ENCODE measurements at regions not wholly inside any gene's neighbourhood (a gene's known extent, or its start where the extent isn't known, plus 50 kb on each side); places are given as distances from the start of the nearest gene placed in this dataset.

- Histone ChIP-seq H3K4me1 (ENCODE audit: control insufficient read depth, extremely low read depth, insufficient read depth, low read length) (no peaks in the 10 kb centered on the region), H3K9me1 (ENCODE audit: control insufficient read depth, extremely low read depth, insufficient read depth, low read length) (no peaks in the 10 kb centered on the region), H3K9me3 (ENCODE audit: control insufficient read depth, low read depth, low read length) (peaks cover 3% of the 10 kb centered on the region), H3K27ac (ENCODE audit: control insufficient read depth, insufficient read depth, low read length) (no peak overlapping the region), H3K4me3 (ENCODE audit: control insufficient read depth in 2 of 3, extremely low read depth in 1 of 3, insufficient read depth in 2 of 3, low read depth in 1 of 3, low read length in 3 of 3) (no peak overlapping the region), H3K79me2 (ENCODE audit: control insufficient read depth, insufficient read depth, low read length) (no peaks in the 10 kb centered on the region), H2AFZ (ENCODE audit: control insufficient read depth, low read length) (no peak overlapping the region), H3K27me3 (ENCODE audit: control insufficient read depth, extremely low read depth, insufficient read depth, low read length) (peaks cover 9% of the 10 kb centered on the region), H3K36me3 (ENCODE audit: control insufficient read depth in 2 of 2, extremely low read depth in 1 of 2, insufficient read depth in 2 of 2, low read length in 2 of 2) (no peaks in the 10 kb centered on the region), H3K9ac (ENCODE audit: control insufficient read depth, extremely low read depth, insufficient read depth, low read length) (no peak overlapping the region), H4K20me1 (ENCODE audit: control insufficient read depth, extremely low read depth, insufficient read depth, low read length) (no peaks in the 10 kb centered on the region), H3K4me2 (ENCODE audit: control insufficient read depth, extremely low read depth, insufficient read depth, low read depth, low read length) (no peak overlapping the region)
- dilution Hi-C loops (cut with MboI; ENCODE audit: extremely low pct_ligation_motif_present, low sequenced_read_pairs), result no loop called here
- TF ChIP-seq, protein P1, sequence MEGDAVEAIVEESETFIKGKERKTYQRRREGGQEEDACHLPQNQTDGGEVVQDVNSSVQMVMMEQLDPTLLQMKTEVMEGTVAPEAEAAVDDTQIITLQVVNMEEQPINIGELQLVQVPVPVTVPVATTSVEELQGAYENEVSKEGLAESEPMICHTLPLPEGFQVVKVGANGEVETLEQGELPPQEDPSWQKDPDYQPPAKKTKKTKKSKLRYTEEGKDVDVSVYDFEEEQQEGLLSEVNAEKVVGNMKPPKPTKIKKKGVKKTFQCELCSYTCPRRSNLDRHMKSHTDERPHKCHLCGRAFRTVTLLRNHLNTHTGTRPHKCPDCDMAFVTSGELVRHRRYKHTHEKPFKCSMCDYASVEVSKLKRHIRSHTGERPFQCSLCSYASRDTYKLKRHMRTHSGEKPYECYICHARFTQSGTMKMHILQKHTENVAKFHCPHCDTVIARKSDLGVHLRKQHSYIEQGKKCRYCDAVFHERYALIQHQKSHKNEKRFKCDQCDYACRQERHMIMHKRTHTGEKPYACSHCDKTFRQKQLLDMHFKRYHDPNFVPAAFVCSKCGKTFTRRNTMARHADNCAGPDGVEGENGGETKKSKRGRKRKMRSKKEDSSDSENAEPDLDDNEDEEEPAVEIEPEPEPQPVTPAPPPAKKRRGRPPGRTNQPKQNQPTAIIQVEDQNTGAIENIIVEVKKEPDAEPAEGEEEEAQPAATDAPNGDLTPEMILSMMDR (optimal IDR thresholded peaks at IDR 0.05 in 1 of 3, IDR thresholded peaks at IDR 0.05 in 1 of 3, conservative IDR thresholded peaks at IDR 0.05 in 1 of 3; ENCODE audit: extremely low read depth in 1 of 3, insufficient read depth in 2 of 3, low read length in 3 of 3), result no peak
- no peak for TF ChIP-seq EZH2 (IDR thresholded peaks at IDR 0.05; ENCODE audit: low read length)
- DNase-seq (ENCODE audit: low read depth, low spot score), result no peak
- FAIRE-seq, result no peak
These were observed 55.0 kb upstream of the CTDP1 start for GRCh38 chr18:79624356-79625170.

DNA sequence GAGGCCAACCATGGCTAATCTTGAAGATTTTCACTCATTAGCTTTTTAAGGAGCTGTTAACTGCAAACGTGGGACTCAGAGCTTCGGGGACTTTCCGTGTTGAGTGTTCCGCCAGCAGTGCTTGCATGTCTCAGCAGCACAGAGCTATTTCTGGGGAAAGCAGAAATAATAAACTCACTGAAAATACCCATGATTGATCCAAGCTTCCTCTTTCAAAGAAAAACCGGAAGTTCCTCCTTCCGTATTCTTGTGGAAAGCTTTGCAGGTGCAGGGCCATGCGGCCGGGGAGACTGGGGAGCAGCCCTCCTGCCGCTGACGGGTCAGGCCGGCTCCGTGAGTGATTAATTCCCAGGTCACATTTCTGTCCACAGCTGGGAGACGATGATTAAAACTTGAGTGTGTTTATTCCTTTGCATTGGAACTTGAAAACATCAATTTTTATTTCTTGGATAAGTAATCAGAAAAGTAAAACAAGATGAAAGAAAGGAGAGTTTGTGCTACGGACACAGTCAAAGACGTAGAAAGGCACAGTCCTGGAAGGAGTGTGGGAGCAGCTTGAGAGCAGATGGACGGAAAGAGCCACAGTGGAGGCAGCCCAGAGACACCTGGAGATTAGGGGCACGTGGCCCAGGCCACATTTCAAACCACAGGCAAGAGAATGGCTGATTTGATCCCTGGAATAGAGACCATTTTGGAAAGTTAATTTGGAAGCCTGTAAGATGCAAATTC is 54.2 kb upstream of the CTDP1 start:
- no peak for TF ChIP-seq EZH2 (IDR thresholded peaks at IDR 0.05; ENCODE audit: low read length)
- TF ChIP-seq, protein P1 (optimal IDR thresholded peaks at IDR 0.05 in 1 of 3, IDR thresholded peaks at IDR 0.05 in 1 of 3, conservative IDR thresholded peaks at IDR 0.05 in 1 of 3; ENCODE audit: extremely low read depth in 1 of 3, insufficient read depth in 2 of 3, low read length in 3 of 3), result no peak
- Histone ChIP-seq H3K36me3 (ENCODE audit: control insufficient read depth in 2 of 2, extremely low read depth in 1 of 2, insufficient read depth in 2 of 2, low read length in 2 of 2) (no peaks in the 10 kb centered on the region), H3K4me2 (ENCODE audit: control insufficient read depth, extremely low read depth, insufficient read depth, low read depth, low read length) (no peak overlapping the region), H3K27ac (ENCODE audit: control insufficient read depth, insufficient read depth, low read length) (no peak overlapping the region), H3K9ac (ENCODE audit: control insufficient read depth, extremely low read depth, insufficient read depth, low read length) (no peak overlapping the region), H3K4me3 (ENCODE audit: control insufficient read depth in 2 of 3, extremely low read depth in 1 of 3, insufficient read depth in 2 of 3, low read depth in 1 of 3, low read length in 3 of 3) (no peak overlapping the region), H4K20me1 (ENCODE audit: control insufficient read depth, extremely low read depth, insufficient read depth, low read length) (no peaks in the 10 kb centered on the region), H3K9me3 (ENCODE audit: control insufficient read depth, low read depth, low read length) (no peaks in the 10 kb centered on the region), H3K9me1 (ENCODE audit: control insufficient read depth, extremely low read depth, insufficient read depth, low read length) (no peaks in the 10 kb centered on the region), H2AFZ (ENCODE audit: control insufficient read depth, low read length) (no peak overlapping the region), H3K27me3 (ENCODE audit: control insufficient read depth, extremely low read depth, insufficient read depth, low read length) (peaks cover 9% of the 10 kb centered on the region), H3K79me2 (ENCODE audit: control insufficient read depth, insufficient read depth, low read length) (no peaks in the 10 kb centered on the region), H3K4me1 (ENCODE audit: control insufficient read depth, extremely low read depth, insufficient read depth, low read length) (no peaks in the 10 kb centered on the region)
- no peak for DNase-seq (ENCODE audit: low read depth, low spot score)
- no peak for FAIRE-seq
- dilution Hi-C loops (cut with MboI; ENCODE audit: extremely low pct_ligation_motif_present, low sequenced_read_pairs), result no loop called here
